ENCODE measurements at regions not wholly inside any gene's neighbourhood (a gene's known extent, or its start where the extent isn't known, plus 50 kb on each side); places are given as distances from the start of the nearest gene placed in this dataset.

GRCh38 chr2:49686291-49686690, 532.0 kb upstream of the FSHR start:
- DNase-seq (ENCODE audit: low read depth) = no peak

DNA sequence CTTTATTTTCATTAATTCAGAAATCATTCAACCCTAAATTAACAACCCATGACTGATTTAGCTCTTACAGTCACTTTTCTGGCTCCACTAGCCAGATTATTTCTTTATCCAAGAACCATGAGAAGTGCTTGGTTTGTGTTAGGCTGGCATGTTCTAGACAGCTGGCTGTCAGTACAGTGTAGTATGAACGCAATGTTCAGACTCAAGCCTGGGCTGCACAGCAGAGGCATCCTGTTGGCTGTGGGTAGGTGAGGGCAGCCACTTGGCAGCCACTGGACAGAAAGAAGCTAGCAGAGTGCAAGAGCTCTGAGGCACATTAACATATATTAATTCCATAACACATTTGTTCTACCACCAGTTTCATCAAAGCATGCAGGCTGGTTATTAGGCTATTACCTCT, 522.9 kb upstream of the FSHR start:
- no peak for DNase-seq (ENCODE audit: low read depth)

GRCh38 chr2:49664827-49665226, 510.5 kb upstream of the FSHR start:
- no peak for DNase-seq (ENCODE audit: low read depth)

DNA sequence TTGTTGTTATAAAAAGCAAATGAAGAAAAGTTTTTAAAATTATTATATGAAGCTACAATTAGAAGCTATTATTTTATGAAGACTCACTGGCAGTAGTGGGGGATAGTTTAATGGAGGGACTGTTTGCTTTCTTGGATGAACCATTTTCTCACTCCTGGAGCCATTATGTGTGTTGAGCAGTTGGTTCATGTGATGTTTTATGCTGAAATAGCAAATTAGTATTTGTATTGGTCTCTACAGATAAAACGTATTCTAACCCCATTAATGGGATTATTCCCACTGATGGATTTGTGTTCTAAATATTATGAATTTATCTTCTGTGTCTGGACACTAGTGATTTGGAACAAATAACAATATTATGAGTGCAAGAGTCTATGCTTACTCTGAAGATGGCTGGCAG, 507.5 kb upstream of the FSHR start:
- no peak for DNase-seq (ENCODE audit: low read depth)

GRCh38 chr2:49656853-49657252, 502.5 kb upstream of the FSHR start:
- no peak for DNase-seq (ENCODE audit: low read depth)

- DNase-seq (ENCODE audit: low read depth) = no peak
These were observed 488.8 kb upstream of the FSHR start for GRCh38 chr2:49643149-49643548.

DNA sequence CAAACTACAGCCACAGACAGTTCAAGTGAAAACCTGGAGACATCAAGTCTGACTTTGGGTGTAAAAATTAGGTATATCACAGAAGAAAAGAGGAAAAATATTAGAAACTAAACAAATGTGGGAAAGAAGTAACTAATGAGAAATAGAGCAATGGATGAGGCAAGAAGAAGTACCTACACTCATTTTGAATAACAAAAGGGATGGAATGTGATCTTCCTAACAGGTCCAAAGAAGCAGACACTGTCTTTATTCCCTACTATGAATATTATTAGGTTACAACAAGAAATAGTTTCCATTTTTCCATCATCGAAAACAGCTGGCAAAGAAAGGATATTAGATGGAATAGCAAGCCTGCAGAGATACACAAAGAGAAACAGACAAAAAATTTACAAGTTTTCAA, 486.3 kb upstream of the FSHR start:
- DNase-seq (ENCODE audit: low read depth) = no peak

DNA sequence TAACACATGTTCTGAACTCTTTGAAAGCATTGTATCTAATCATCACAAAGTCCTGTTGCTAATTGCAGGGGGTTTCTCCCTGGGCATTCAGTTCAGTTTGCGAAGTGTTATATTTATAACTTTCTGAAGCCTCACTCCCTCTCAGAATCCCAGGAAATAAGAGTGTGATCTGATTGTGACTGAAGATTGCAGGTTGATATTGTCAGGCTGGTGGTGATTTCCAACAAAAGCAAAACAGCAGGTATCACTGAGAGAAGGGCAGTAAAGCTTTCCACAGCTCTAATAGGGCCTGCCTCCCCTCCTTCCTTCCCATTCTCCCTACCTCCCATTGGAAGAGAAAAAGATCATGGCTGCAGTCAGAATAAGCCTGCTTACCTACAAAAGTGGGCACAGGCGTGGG, 466.7 kb upstream of the FSHR start:
- no peak for DNase-seq (ENCODE audit: low read depth)

DNA sequence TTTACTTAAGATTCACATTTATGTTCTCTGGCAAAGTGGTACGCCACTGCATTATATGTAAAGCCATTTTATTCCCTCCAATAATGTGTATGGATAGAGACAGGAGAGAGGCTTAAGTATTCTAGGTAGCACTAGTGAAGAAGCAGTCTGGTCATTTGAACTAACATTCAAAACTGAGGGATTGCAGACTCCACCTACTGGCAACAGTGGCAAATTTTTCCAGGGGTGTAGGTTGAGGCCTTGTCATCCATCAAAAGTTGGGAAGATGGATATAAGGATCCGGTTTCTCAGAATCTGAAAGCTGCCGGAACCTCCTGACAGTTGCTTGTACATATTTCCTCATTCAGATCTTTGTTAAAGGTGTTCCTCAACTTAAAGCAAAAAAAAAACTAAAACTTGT, 465.5 kb upstream of the FSHR start:
- no peak for DNase-seq (ENCODE audit: low read depth)

DNA sequence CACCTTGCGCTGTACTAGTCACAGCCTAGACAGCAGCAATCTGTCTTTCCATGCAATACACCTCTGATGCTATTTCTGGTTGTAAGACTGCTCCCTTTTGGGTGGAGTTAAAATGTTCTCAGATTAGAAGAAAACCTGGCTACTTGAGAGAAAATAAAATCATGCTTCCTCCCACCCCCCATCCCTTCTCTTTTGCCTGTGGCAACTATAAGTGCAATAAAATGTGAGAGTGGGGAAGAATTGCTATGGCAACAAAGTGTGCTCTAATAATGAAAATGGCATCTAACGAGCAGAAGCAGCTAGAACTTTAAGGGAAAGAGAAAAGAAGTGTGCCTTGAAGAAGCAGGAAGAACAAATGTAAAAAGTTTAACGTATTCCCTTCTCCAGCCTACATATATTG, 464.2 kb upstream of the FSHR start:
- DNase-seq (ENCODE audit: low read depth) = no peak

- DNase-seq (ENCODE audit: low read depth) = peak; percentile 12
These were observed 462.5 kb upstream of the FSHR start for GRCh38 chr2:49616800-49617199.

- DNase-seq (ENCODE audit: low read depth) = peak; percentile 11
These were observed 457.5 kb upstream of the FSHR start for GRCh38 chr2:49611796-49612195.

DNA sequence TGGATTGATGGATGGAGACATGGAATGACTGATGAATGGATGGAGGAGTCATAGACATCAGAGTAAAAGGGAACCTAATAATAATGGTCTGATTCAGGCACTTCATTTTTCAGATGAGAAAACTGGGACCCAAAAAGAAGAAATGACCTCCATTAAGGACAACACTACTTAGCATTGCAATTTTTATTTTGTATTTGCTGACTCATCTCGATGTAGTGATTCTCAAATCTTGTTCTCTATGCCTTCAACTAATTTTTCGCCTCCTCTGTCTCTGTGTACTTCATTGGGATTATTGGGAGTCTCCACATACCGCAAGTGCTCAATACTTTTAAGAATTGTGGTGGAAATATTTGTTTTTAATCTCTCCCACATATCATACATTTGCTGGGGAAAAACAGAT, 446.2 kb upstream of the FSHR start:
- DNase-seq (ENCODE audit: low read depth) = no peak

- DNase-seq (ENCODE audit: low read depth) = no peak
These were observed 443.9 kb upstream of the FSHR start for GRCh38 chr2:49598231-49598630.

DNA sequence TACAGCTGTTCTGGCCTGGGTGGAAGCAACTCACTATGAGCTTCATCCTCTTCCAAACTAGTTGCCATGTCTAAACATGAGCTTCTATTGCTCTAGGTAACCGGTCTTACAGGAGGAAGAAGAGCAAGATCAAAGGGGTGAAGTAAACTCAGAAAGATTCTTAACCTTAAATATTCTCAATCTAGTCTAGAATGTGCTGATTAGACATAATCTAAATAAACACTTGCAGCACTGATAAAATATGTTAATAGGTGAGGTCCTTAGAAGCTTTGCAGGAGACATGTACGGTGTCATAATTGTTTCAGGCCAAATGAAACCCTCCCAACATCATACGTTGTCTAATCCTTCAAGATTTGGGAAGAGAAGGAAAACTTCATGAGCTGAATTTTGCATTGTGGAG, 431.6 kb upstream of the FSHR start:
- no peak for DNase-seq (ENCODE audit: low read depth)

DNA sequence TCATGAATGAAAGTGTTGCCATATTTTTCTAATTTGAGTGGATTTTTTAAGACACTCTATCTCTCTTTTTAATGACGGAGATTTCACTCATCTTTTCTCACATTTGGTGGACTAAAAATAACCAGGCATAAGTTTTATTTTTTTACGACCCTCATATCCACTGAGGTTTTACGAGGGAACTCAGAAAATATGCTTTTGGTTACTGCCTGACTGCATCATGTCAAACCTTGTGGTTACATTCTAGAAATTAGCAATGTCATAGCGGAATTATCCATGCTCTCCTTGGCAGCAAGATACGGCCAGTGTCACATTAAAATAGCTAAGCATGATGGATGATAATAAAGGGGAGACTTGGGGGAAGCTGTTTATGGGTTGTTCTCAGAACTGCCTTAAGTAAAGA, 428.6 kb upstream of the FSHR start:
- no peak for DNase-seq (ENCODE audit: low read depth)

GRCh38 chr2:49577041-49577440, 422.7 kb upstream of the FSHR start:
- no peak for DNase-seq (ENCODE audit: low read depth)

DNA sequence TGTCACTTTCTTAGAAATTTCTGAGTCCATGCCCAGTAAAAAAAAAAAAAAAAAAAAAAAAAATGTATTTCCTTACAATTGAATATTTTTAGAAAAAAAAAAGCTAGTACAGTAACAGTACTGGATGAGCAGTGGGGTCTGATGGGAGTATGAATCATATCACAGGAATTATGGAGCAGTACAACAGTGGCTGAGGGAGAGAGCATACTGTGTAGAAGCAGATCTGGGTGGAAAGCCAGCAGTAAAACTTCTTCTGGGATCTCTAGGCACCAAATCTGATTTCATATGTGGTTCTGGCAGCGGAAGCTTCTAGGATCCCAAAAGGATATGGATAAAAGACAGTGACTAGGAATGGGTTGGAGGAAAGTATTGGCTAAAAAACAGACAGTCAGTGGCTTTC, 414.9 kb upstream of the FSHR start:
- DNase-seq (ENCODE audit: low read depth) = no peak

- DNase-seq (ENCODE audit: low read depth) = no peak
These were observed 413.7 kb upstream of the FSHR start for GRCh38 chr2:49567811-49568600.

DNA sequence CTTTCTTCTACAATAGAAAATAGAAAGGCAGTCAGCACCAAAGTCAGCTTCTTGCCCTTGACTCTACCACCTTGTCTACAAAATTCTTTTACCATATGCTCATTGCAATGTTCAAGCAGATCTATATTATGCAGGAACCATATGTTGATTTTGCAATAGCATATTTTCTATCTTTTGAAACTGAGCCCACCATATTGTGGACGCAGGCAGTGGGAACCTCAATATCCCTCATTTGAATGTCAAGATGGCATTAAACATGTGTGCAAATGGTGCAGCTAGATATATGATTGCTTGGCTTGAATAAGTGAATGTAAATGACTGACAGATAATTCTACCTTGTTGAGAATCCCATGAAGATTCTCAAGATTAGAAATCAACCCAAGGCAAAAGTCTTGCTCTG, 412.7 kb upstream of the FSHR start:
- no peak for DNase-seq (ENCODE audit: low read depth)

DNA sequence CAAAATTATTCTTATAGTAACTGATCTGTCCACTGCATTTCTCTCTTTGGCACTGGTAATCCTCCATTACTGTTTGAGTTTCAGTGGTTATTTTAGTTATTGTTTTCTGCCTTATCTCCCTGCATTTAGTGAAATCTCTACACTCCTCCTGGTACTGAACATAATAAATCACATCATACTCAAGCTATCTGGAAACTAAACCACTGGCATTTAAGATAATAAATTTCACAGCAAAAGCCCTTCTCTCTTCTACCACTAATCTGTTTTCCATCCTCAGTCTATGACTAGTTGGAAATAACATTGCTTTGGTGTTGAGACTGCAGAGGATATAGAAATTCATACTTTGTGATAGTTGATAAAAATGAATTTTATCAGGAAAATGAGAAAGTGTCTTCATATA, 399.3 kb upstream of the FSHR start:
- DNase-seq (ENCODE audit: low read depth) = no peak

DNA sequence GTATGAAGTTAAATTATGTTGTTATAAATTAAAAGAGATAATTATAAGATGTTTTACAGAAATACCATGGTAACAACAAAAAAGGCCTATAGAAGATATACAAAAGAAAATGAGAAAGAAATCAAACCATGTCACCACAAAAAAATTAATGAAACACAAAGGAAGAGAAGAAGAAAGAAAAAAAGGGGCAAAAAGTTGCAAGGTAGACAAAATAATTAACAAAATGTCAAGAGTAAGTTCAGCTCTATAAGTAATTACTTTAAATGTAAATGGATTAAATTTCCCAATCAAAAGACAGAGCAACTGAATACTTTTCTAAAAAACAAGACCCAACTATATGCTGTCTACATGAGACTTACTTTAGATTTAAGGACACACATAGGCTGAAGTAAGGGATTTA, 378.4 kb upstream of the FSHR start:
- DNase-seq (ENCODE audit: low read depth) = no peak

DNA sequence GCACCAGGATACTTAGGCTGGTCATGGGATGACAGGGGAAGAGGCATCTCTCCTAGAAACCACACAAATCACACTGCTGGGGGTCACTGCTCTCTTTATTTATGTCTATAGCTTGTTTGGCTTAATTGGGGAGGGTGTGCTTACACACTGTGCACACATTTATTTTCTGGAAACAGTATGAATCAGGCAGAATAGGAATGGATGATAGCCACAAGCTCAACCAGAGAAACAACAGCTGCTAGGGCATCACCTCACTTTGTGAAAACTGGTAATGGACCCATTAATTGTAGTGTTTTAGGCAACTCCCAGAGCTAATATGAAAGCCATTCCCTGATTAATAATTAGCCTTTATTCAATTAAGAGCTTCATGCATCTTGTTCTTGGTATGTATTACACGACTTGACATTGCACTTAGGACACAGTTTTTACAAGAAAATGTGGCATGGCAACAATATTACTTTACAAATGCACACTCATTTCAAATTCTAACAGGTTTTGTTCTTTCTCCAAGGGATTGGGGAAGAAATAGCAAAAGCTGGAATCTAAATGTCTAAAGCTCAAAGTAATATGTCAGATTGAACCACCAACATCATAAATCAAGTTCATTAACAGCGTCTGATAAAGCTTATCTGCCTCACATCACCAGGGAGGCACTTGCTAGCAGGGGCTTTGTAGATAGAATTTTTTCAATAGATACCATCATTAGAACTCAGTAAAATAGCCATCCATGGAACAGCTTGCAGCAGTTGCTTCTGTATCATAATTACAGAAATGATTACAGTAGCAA, 361.9 kb upstream of the FSHR start:
- DNase-seq (ENCODE audit: low read depth) = no peak

GRCh38 chr2:49514201-49514600, 359.9 kb upstream of the FSHR start:
- DNase-seq (ENCODE audit: low read depth) = no peak
